GM19467 (cell line): ENCODE measurements at regions not wholly inside any gene's neighbourhood (a gene's known extent, or its start where the extent isn't known, plus 50 kb on each side); places are given as distances from the start of the nearest gene placed in this dataset.
"Not testable (repeated sequence)": the region's sequence is repeated elsewhere in the genome, so short reads cannot be mapped to it uniquely, and the experiment has no call there.

ENCODE experiments used
- ATAC-seq: cut with Tn5 transposase; IDR thresholded peaks from one replicate; pipeline ENCODE4 v1.9.1; 2021; ENCODE audit warnings: mild to moderate bottlenecking, moderate library complexity; ENCODE audit not compliant: unreplicated experiment

- ATAC-seq: no peak
Measured at GRCh38 chr6:15183979-15184378, 61.9 kb upstream of the JARID2 start.

- no peak for ATAC-seq
Measured at GRCh38 chr6:15184441-15184861, 61.4 kb upstream of the JARID2 start.

GRCh38 chr6:15185111-15185510 lies 60.8 kb upstream of the JARID2 start:
- ATAC-seq: not testable (repeated sequence)

GRCh38 chr6:15193451-15193850 lies 52.4 kb upstream of the JARID2 start:
- not testable (repeated sequence) for ATAC-seq

- ATAC-seq: no peak
Measured at GRCh38 chr6:15194453-15194852, 51.4 kb upstream of the JARID2 start.
